Hepatocyte (in vitro differentiated cells): ENCODE measurements at regions not wholly inside any gene's neighbourhood (a gene's known extent, or its start where the extent isn't known, plus 50 kb on each side); places are given as distances from the start of the nearest gene placed in this dataset.

Experiments used
- EZH2 ChIP-seq: fragments of 200-600 bp; sonication (generic); IDR thresholded peaks from 2 replicates; pipeline ENCODE4 v1.6.1; 2016; ENCODE audit warnings: antibody characterized with exemption, mild to moderate bottlenecking, borderline replicate concordance
- TF ChIP-seq, protein P1 (sequence below): fragments of 200-600 bp; sonication (generic); IDR thresholded peaks from 2 replicates; pipeline ENCODE4 v1.5.1; 2016; ENCODE audit warnings: antibody characterized with exemption, mild to moderate bottlenecking; ENCODE audit not compliant: poor library complexity

- no peak for TF ChIP-seq EZH2
- TF ChIP-seq, protein P1, sequence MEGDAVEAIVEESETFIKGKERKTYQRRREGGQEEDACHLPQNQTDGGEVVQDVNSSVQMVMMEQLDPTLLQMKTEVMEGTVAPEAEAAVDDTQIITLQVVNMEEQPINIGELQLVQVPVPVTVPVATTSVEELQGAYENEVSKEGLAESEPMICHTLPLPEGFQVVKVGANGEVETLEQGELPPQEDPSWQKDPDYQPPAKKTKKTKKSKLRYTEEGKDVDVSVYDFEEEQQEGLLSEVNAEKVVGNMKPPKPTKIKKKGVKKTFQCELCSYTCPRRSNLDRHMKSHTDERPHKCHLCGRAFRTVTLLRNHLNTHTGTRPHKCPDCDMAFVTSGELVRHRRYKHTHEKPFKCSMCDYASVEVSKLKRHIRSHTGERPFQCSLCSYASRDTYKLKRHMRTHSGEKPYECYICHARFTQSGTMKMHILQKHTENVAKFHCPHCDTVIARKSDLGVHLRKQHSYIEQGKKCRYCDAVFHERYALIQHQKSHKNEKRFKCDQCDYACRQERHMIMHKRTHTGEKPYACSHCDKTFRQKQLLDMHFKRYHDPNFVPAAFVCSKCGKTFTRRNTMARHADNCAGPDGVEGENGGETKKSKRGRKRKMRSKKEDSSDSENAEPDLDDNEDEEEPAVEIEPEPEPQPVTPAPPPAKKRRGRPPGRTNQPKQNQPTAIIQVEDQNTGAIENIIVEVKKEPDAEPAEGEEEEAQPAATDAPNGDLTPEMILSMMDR = no peak
Observed at GRCh38 chr5:33291216-33292000, 149.4 kb upstream of the TARS1 start.
